ENCODE measurements at regions not wholly inside any gene's neighbourhood (a gene's known extent, or its start where the extent isn't known, plus 50 kb on each side); places are given as distances from the start of the nearest gene placed in this dataset.

- H3K27me3 ChIP-seq (ENCODE audit: control insufficient read depth, insufficient read depth), result no peaks in the 10 kb centered on the region
- no peak overlapping the region for H3K4me3 ChIP-seq (ENCODE audit: low read length)
- H3K9me3 ChIP-seq (ENCODE audit: control insufficient read depth, low read length), result no peaks in the 10 kb centered on the region
- H3K4me1 ChIP-seq (ENCODE audit: control insufficient read depth, insufficient read depth, low read length), result no peaks in the 10 kb centered on the region
- no peak overlapping the region for H3K27ac ChIP-seq (ENCODE audit: low read length)
- intact Hi-C loops (cut with DNase I), result no loop called here
- no peak for ATAC-seq
- no peak for DNase-seq
- WGBS, result 72% methylated on average over 3 of the region's 3 CpGs
Observed at GRCh38 chr10:85231534-85232270, 903.3 kb downstream of the CCSER2 start.

- no peaks in the 10 kb centered on the region for H3K27me3 ChIP-seq (ENCODE audit: control insufficient read depth, insufficient read depth)
- DNase-seq, result no peak
- H3K9me3 ChIP-seq (ENCODE audit: control insufficient read depth, low read length), result no peaks in the 10 kb centered on the region
- no peak overlapping the region for H3K27ac ChIP-seq (ENCODE audit: low read length)
- ATAC-seq, result no peak
- H3K4me1 ChIP-seq (ENCODE audit: control insufficient read depth, insufficient read depth, low read length), result no peaks in the 10 kb centered on the region
- intact Hi-C loops (cut with DNase I), result no loop called here
- 64% methylated on average over 2 of the region's 2 CpGs for WGBS
- no peak overlapping the region for H3K4me3 ChIP-seq (ENCODE audit: low read length)
Observed at GRCh38 chr10:85235258-85235657, 906.9 kb downstream of the CCSER2 start.

- Histone ChIP-seq H3K27ac (ENCODE audit: low read length) (no peak overlapping the region), H3K4me3 (ENCODE audit: low read length) (no peak overlapping the region), H3K4me1 (ENCODE audit: control insufficient read depth, insufficient read depth, low read length) (no peaks in the 10 kb centered on the region), H3K9me3 (ENCODE audit: control insufficient read depth, low read length) (no peaks in the 10 kb centered on the region), H3K27me3 (ENCODE audit: control insufficient read depth, insufficient read depth) (no peaks in the 10 kb centered on the region)
- no peak for ATAC-seq
- 82% methylated on average over 13 of the region's 13 CpGs for WGBS
- intact Hi-C loops (cut with DNase I), result no loop called here
- no peak for DNase-seq
Observed at GRCh38 chr10:85238676-85239075, 910.3 kb downstream of the CCSER2 start.

GRCh38 chr10:85250304-85250703 lies 921.9 kb downstream of the CCSER2 start:
- no peak overlapping the region for H3K4me3 ChIP-seq (ENCODE audit: low read length)
- no peaks in the 10 kb centered on the region for H3K27me3 ChIP-seq (ENCODE audit: control insufficient read depth, insufficient read depth)
- WGBS, result 78% methylated on average over 5 of the region's 5 CpGs
- DNase-seq, result no peak
- H3K4me1 ChIP-seq (ENCODE audit: control insufficient read depth, insufficient read depth, low read length), result no peaks in the 10 kb centered on the region
- no peak for ATAC-seq
- no peaks in the 10 kb centered on the region for H3K9me3 ChIP-seq (ENCODE audit: control insufficient read depth, low read length)
- H3K27ac ChIP-seq (ENCODE audit: low read length), result no peak overlapping the region
- intact Hi-C loops (cut with DNase I), result no loop called here

GRCh38 chr10:85256481-85256880 lies 928.1 kb downstream of the CCSER2 start:
- no peaks in the 10 kb centered on the region for H3K27me3 ChIP-seq (ENCODE audit: control insufficient read depth, insufficient read depth)
- intact Hi-C loops (cut with DNase I), result no loop called here
- H3K9me3 ChIP-seq (ENCODE audit: control insufficient read depth, low read length), result no peaks in the 10 kb centered on the region
- H3K4me3 ChIP-seq (ENCODE audit: low read length), result no peak overlapping the region
- DNase-seq (no peak), ATAC-seq (no peak)
- WGBS, result 80% methylated on average over 5 of the region's 5 CpGs
- H3K4me1 ChIP-seq (ENCODE audit: control insufficient read depth, insufficient read depth, low read length), result no peaks in the 10 kb centered on the region
- no peak overlapping the region for H3K27ac ChIP-seq (ENCODE audit: low read length)

GRCh38 chr10:85259908-85260307 lies 931.5 kb downstream of the CCSER2 start:
- ATAC-seq (no peak), DNase-seq (no peak)
- no peaks in the 10 kb centered on the region for H3K9me3 ChIP-seq (ENCODE audit: control insufficient read depth, low read length)
- no peak overlapping the region for H3K4me3 ChIP-seq (ENCODE audit: low read length)
- intact Hi-C loops (cut with DNase I), result no loop called here
- H3K27ac ChIP-seq (ENCODE audit: low read length), result no peak overlapping the region
- 34% methylated on average over 4 of the region's 4 CpGs for WGBS
- no peaks in the 10 kb centered on the region for H3K27me3 ChIP-seq (ENCODE audit: control insufficient read depth, insufficient read depth)
- no peaks in the 10 kb centered on the region for H3K4me1 ChIP-seq (ENCODE audit: control insufficient read depth, insufficient read depth, low read length)

- no peak for DNase-seq
- Histone ChIP-seq H3K4me1 (ENCODE audit: control insufficient read depth, insufficient read depth, low read length) (no peaks in the 10 kb centered on the region), H3K27me3 (ENCODE audit: control insufficient read depth, insufficient read depth) (no peaks in the 10 kb centered on the region), H3K27ac (ENCODE audit: low read length) (no peak overlapping the region), H3K4me3 (ENCODE audit: low read length) (no peak overlapping the region), H3K9me3 (ENCODE audit: control insufficient read depth, low read length) (no peaks in the 10 kb centered on the region)
- no peak for ATAC-seq
- intact Hi-C loops (cut with DNase I), result no loop called here
Observed at GRCh38 chr10:85262992-85263391, 934.6 kb downstream of the CCSER2 start.

- ATAC-seq (no peak), DNase-seq (no peak)
- H3K27me3 ChIP-seq (ENCODE audit: control insufficient read depth, insufficient read depth), result no peaks in the 10 kb centered on the region
- no peak overlapping the region for H3K27ac ChIP-seq (ENCODE audit: low read length)
- intact Hi-C loops (cut with DNase I), result no loop called here
- no peak overlapping the region for H3K4me3 ChIP-seq (ENCODE audit: low read length)
- H3K4me1 ChIP-seq (ENCODE audit: control insufficient read depth, insufficient read depth, low read length), result no peaks in the 10 kb centered on the region
- H3K9me3 ChIP-seq (ENCODE audit: control insufficient read depth, low read length), result no peaks in the 10 kb centered on the region
Observed at GRCh38 chr10:85265121-85265520, 936.7 kb downstream of the CCSER2 start.

GRCh38 chr10:85266808-85267207 lies 938.4 kb downstream of the CCSER2 start:
- H3K4me3 ChIP-seq (ENCODE audit: low read length), result no peak overlapping the region
- H3K27me3 ChIP-seq (ENCODE audit: control insufficient read depth, insufficient read depth), result no peaks in the 10 kb centered on the region
- H3K9me3 ChIP-seq (ENCODE audit: control insufficient read depth, low read length), result no peaks in the 10 kb centered on the region
- H3K4me1 ChIP-seq (ENCODE audit: control insufficient read depth, insufficient read depth, low read length), result no peaks in the 10 kb centered on the region
- no peak for ATAC-seq
- WGBS, result 77% methylated on average over 1 of the region's 1 CpG
- no peak overlapping the region for H3K27ac ChIP-seq (ENCODE audit: low read length)
- intact Hi-C loops (cut with DNase I), result no loop called here
- DNase-seq, result no peak

- no peak overlapping the region for H3K27ac ChIP-seq (ENCODE audit: low read length)
- intact Hi-C loops (cut with DNase I), result no loop called here
- no peak overlapping the region for H3K4me3 ChIP-seq (ENCODE audit: low read length)
- ATAC-seq (no peak), DNase-seq (no peak)
- H3K27me3 ChIP-seq (ENCODE audit: control insufficient read depth, insufficient read depth), result no peaks in the 10 kb centered on the region
- H3K9me3 ChIP-seq (ENCODE audit: control insufficient read depth, low read length), result no peaks in the 10 kb centered on the region
- WGBS, result 59% methylated on average over 4 of the region's 4 CpGs
- H3K4me1 ChIP-seq (ENCODE audit: control insufficient read depth, insufficient read depth, low read length), result no peaks in the 10 kb centered on the region
Observed at GRCh38 chr10:85280014-85280413, 951.6 kb downstream of the CCSER2 start.

- 57% methylated on average over 3 of the region's 3 CpGs for WGBS
- no peak overlapping the region for H3K4me3 ChIP-seq (ENCODE audit: low read length)
- intact Hi-C loops (cut with DNase I), result no loop called here
Observed at GRCh38 chr10:85284778-85285770, 956.7 kb downstream of the CCSER2 start.

More at GRCh38 chr10:85284778-85285770, 956.7 kb downstream of the CCSER2 start:
- ATAC-seq (no peak), DNase-seq (no peak)
- Histone ChIP-seq H3K27me3 (ENCODE audit: control insufficient read depth, insufficient read depth) (no peaks in the 10 kb centered on the region), H3K9me3 (ENCODE audit: control insufficient read depth, low read length) (no peaks in the 10 kb centered on the region), H3K4me1 (ENCODE audit: control insufficient read depth, insufficient read depth, low read length) (no peaks in the 10 kb centered on the region), H3K27ac (ENCODE audit: low read length) (no peak overlapping the region)

Measured in right cardiac atrium (tissue), 5 donors.